ENCODE measurements at regions not wholly inside any gene's neighbourhood (a gene's known extent, or its start where the extent isn't known, plus 50 kb on each side); places are given as distances from the start of the nearest gene placed in this dataset.

DNA sequence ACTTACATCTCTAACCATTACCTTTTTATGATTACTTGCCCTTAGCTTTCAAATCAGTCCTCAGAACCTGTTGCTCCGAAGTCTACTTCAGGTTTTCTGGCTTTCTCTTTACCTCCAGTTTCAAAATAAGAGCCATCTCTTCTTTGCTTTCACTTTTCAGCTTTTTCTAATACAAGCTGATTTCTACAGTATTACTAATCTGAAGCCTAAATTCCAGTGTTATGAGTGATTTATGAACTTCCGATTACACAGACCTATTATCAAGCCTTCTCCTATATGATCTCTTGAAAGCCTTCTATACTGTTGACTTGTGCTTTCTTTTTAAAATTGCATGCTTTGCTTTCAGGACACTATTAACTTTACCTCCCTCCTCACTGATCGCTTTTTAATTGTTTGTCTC, 1307.8 kb upstream of the CELF2 start:
- Histone ChIP-seq H3K27ac (ENCODE audit: low read depth, low read length) (no peak overlapping the region), H3K4me3 (ENCODE audit: insufficient read depth, low read depth, low read length) (no peak overlapping the region), H3K4me1 (ENCODE audit: insufficient read depth, low read length) (no peaks in the 10 kb centered on the region), H4K20me1 (ENCODE audit: insufficient read depth, low read length) (no peaks in the 10 kb centered on the region), H3K9ac (ENCODE audit: low read length) (no peak overlapping the region), H3K9me3 (ENCODE audit: insufficient read depth, low read depth, low read length) (no peaks in the 10 kb centered on the region), H3K4me2 (ENCODE audit: low read length) (peak overlapping the region; percentile 39), H2AFZ (ENCODE audit: low read depth, low read length) (peak overlapping the region; percentile 30), H3K36me3 (ENCODE audit: insufficient read depth, low read length) (no peaks in the 10 kb centered on the region), H3K79me2 (ENCODE audit: insufficient read depth, low read length) (no peaks in the 10 kb centered on the region), H3K27me3 (ENCODE audit: insufficient read depth, low read length) (no peaks in the 10 kb centered on the region)
- Mint-ChIP-seq H3K4me3 (ENCODE audit: unreplicated experiment) (no peak overlapping the region), H3K27me3 (ENCODE audit: low read depth, unreplicated experiment) (no peaks in the 10 kb centered on the region), H3K4me1 (ENCODE audit: low read depth, unreplicated experiment) (no peaks in the 10 kb centered on the region), H3K36me3 (ENCODE audit: low read depth, unreplicated experiment) (no peaks in the 10 kb centered on the region), H3K27ac (ENCODE audit: unreplicated experiment) (no peak overlapping the region), H3K9me3 (ENCODE audit: unreplicated experiment) (peaks cover 6% of the 10 kb centered on the region)
- DNase-seq (ENCODE audit: low read depth) (peak; percentile 10), FAIRE-seq (no peak)
- TF ChIP-seq EZH2 (IDR thresholded peaks at IDR 0.05; ENCODE audit: insufficient read depth, low read length) = no peak
- TF ChIP-seq, protein P1, sequence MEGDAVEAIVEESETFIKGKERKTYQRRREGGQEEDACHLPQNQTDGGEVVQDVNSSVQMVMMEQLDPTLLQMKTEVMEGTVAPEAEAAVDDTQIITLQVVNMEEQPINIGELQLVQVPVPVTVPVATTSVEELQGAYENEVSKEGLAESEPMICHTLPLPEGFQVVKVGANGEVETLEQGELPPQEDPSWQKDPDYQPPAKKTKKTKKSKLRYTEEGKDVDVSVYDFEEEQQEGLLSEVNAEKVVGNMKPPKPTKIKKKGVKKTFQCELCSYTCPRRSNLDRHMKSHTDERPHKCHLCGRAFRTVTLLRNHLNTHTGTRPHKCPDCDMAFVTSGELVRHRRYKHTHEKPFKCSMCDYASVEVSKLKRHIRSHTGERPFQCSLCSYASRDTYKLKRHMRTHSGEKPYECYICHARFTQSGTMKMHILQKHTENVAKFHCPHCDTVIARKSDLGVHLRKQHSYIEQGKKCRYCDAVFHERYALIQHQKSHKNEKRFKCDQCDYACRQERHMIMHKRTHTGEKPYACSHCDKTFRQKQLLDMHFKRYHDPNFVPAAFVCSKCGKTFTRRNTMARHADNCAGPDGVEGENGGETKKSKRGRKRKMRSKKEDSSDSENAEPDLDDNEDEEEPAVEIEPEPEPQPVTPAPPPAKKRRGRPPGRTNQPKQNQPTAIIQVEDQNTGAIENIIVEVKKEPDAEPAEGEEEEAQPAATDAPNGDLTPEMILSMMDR (IDR thresholded peaks at IDR 0.05; ENCODE audit: insufficient read depth, low read depth, low read length) = no peak

GRCh38 chr10:9712393-9712792, 1305.3 kb upstream of the CELF2 start:
- peaks cover 6% of the 10 kb centered on the region for H3K9me3 Mint-ChIP-seq (ENCODE audit: unreplicated experiment)
- Histone ChIP-seq H3K36me3 (ENCODE audit: insufficient read depth, low read length) (no peaks in the 10 kb centered on the region), H3K9me3 (ENCODE audit: insufficient read depth, low read depth, low read length) (no peaks in the 10 kb centered on the region), H3K9ac (ENCODE audit: low read length) (no peak overlapping the region), H3K4me3 (ENCODE audit: insufficient read depth, low read depth, low read length) (no peak overlapping the region), H3K27me3 (ENCODE audit: insufficient read depth, low read length) (no peaks in the 10 kb centered on the region), H3K4me1 (ENCODE audit: insufficient read depth, low read length) (no peaks in the 10 kb centered on the region), H3K4me2 (ENCODE audit: low read length) (no peak overlapping the region), H3K27ac (ENCODE audit: low read depth, low read length) (no peak overlapping the region), H3K79me2 (ENCODE audit: insufficient read depth, low read length) (no peaks in the 10 kb centered on the region), H4K20me1 (ENCODE audit: insufficient read depth, low read length) (no peaks in the 10 kb centered on the region), H2AFZ (ENCODE audit: low read depth, low read length) (no peak overlapping the region)
- FAIRE-seq (no peak), DNase-seq (ENCODE audit: low read depth) (no peak)
- TF ChIP-seq, protein P1 (IDR thresholded peaks at IDR 0.05; ENCODE audit: insufficient read depth, low read depth, low read length) = no peak
- no peak for TF ChIP-seq EZH2 (IDR thresholded peaks at IDR 0.05; ENCODE audit: insufficient read depth, low read length)
- no peaks in the 10 kb centered on the region for H3K36me3 Mint-ChIP-seq (ENCODE audit: low read depth, unreplicated experiment)
- no peaks in the 10 kb centered on the region for H3K27me3 Mint-ChIP-seq (ENCODE audit: low read depth, unreplicated experiment)
- no peak overlapping the region for H3K27ac Mint-ChIP-seq (ENCODE audit: unreplicated experiment)
- H3K4me3 Mint-ChIP-seq (ENCODE audit: unreplicated experiment) = no peak overlapping the region
- no peaks in the 10 kb centered on the region for H3K4me1 Mint-ChIP-seq (ENCODE audit: low read depth, unreplicated experiment)

GRCh38 chr10:9719246-9719645, 1298.4 kb upstream of the CELF2 start:
- no peak overlapping the region for H3K4me3 Mint-ChIP-seq (ENCODE audit: unreplicated experiment)
- Histone ChIP-seq H4K20me1 (ENCODE audit: insufficient read depth, low read length) (no peaks in the 10 kb centered on the region), H3K4me2 (ENCODE audit: low read length) (no peak overlapping the region), H3K79me2 (ENCODE audit: insufficient read depth, low read length) (no peaks in the 10 kb centered on the region), H3K36me3 (ENCODE audit: insufficient read depth, low read length) (no peaks in the 10 kb centered on the region), H3K27ac (ENCODE audit: low read depth, low read length) (no peak overlapping the region), H3K4me1 (ENCODE audit: insufficient read depth, low read length) (no peaks in the 10 kb centered on the region), H3K9ac (ENCODE audit: low read length) (no peak overlapping the region), H2AFZ (ENCODE audit: low read depth, low read length) (no peak overlapping the region), H3K4me3 (ENCODE audit: insufficient read depth, low read depth, low read length) (no peak overlapping the region), H3K9me3 (ENCODE audit: insufficient read depth, low read depth, low read length) (no peaks in the 10 kb centered on the region), H3K27me3 (ENCODE audit: insufficient read depth, low read length) (no peaks in the 10 kb centered on the region)
- H3K27ac Mint-ChIP-seq (ENCODE audit: unreplicated experiment) = no peak overlapping the region
- H3K9me3 Mint-ChIP-seq (ENCODE audit: unreplicated experiment) = peaks cover 2% of the 10 kb centered on the region
- no peak for FAIRE-seq
- no peaks in the 10 kb centered on the region for H3K4me1 Mint-ChIP-seq (ENCODE audit: low read depth, unreplicated experiment)
- H3K36me3 Mint-ChIP-seq (ENCODE audit: low read depth, unreplicated experiment) = no peaks in the 10 kb centered on the region
- TF ChIP-seq, protein P1 (IDR thresholded peaks at IDR 0.05; ENCODE audit: insufficient read depth, low read depth, low read length) = no peak
- TF ChIP-seq EZH2 (IDR thresholded peaks at IDR 0.05; ENCODE audit: insufficient read depth, low read length) = no peak
- H3K27me3 Mint-ChIP-seq (ENCODE audit: low read depth, unreplicated experiment) = no peaks in the 10 kb centered on the region
- DNase-seq (ENCODE audit: low read depth) = no peak
